D341Med (cell line): ENCODE measurements at regions not wholly inside any gene's neighbourhood (a gene's known extent, or its start where the extent isn't known, plus 50 kb on each side); places are given as distances from the start of the nearest gene placed in this dataset.
"Not testable (repeated sequence)": the region's sequence is repeated elsewhere in the genome, so short reads cannot be mapped to it uniquely, and the experiment has no call there.

Source experiments
- DNase-seq: peaks from one replicate; pipeline ENCODE4 v3.0.0; 2012; ENCODE audit warnings: low spot score

DNA sequence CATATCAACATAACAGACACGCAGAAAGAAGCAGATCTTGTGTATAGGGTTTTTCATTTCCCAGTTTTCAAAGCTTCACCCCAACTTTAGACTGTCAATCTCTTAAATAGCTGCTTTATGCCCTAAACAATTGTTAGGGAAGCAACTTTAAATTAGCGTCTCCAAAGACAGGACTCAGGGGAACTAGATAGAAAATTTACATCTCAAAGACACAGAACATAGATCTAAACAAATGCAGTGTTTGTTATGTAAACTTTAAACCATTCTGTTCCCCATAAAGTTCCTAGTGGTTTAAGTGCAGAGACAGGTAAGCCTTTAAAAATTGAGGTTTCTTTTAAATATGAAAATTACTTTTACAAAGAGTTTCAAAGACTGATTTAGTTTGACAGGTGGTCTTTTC, 379.2 kb upstream of the GHITM start:
- no peak for DNase-seq

DNA sequence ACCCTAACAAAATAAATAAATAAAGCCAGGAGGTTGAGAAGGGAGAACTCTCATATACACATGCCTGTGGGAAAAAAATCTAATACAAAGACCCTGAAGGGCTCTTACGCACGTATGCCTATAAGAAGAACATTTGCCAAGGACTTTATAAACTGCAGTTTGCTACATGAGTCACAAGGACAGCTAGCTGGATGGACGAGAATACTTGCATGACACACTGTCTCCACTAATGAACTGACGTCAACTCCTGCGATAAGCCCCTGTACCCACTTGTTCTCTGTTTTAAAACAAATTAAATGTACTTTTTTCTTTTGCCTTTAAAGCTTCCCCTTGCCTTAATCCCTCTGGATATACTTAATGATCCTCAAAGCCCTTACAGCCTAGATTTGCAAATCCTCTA, 374.6 kb upstream of the GHITM start:
- DNase-seq = no peak

DNA sequence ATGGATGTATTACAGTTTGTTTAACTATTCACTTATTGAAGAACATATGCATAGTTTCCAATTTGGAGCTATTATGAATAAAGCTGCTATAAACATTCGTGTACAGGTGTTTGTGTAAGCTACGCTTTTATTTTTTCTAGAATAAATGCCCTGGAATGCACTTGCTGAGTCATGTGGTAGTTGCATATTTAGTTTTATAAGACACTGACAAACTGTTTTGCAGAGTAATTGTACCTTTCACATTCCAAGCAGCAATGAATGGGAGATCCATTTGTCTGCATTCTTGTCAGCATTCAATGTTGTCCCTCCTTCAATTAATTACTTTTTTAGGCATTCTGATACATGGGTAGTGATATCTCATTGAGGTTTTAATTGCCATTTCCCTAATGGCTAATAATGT, 373.6 kb upstream of the GHITM start:
- no peak for DNase-seq

DNA sequence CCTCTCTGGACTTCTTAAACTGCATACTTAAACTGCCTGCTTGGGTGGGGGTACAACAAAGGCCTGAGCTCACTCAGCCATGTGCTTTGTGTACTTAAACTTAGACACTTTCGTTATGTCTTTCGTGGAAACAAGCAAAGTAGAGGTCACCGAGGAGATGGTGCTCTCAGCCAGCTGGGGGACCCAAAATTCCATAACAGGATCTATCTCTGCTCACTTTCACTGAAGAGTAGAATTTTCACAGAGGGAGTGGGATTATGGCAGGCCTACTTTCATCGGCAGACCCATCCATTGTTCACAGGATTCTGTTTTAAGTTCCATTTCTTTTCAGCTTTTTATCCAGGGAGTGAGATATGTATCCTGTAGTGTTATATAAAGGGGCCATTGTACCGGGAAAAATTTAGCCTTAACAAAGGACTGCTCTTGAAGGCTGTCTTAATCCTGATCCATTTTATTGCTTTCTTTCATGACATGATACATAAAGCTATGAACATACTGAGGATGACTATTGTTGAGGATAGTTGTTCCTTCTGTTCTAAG, 370.0 kb upstream of the GHITM start:
- DNase-seq = no peak

DNA sequence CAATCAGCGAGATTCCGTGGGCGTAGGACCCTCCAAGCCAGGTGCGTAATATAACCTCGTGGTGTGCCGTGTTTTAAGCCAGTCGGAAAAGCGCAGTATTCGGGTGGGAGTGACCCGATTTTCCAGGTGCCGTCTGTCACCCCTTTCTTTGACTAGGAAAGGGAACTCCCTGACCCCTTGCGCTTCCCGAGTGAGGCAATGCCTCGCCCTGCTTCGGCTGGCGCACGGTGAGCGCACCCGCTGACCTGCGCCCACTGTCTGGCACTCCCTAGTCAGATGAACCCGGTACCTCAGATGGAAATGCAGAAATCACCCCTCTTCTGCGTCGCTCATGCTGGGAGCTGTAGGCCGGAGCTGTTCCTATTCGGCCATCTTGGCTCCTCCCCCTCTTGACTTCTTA, 352.6 kb upstream of the GHITM start:
- DNase-seq = not testable (repeated sequence)

DNA sequence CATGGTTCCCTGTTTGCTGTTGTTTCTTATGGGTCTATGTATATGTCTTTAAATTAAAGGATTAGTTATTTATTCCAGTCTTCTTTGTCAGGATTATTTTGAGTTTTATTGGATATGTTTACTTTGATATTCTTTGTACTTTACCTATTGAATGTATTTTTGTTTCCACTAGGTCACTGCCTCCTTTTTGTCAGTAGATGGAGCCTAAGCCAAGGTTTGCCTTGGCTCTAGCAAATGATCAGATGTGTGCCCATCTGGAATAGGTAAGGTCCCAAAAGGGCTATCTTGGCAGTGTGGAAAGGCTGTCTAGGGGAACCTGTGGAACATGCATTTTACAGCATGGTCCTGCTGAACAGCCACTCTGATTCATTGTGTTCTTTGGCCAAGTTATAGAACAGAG, 337.3 kb upstream of the GHITM start:
- no peak for DNase-seq

DNA sequence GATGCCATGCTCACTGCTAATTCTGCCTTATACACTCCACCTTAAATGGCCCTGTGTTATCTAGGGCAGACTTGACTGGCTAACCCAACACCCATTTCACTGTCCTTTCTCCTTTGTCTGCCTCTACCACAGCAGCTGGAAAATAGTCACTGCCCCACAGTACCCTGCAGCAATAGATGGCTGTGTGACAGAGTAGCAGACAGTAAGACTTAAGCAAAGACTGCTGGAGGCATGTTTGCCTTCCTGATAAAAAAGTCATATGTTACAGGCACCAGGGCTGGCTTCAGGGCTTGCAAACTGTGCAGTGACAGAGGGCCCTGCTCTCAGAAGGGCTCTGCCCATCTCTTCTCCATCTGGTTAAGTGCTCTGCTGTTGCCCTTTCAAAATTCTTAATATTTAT, 332.6 kb upstream of the GHITM start:
- no peak for DNase-seq

DNA sequence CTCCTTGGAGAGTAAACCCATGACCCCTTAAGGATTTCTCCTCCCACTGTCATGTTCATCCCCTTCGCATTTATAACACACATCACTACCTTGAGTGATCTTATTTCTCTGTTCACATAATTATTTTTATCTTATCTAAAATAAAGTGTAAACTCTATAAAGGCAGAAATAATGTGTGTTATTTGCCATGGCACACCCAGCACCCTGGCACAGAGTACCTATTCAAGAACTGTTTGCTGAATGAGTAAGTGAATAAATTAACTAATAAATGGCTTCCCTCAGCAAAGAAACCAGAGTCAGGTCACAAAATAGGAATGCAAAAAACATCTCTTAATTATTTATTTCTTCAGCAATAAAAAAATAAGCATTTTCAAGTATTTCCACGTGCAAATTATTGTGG, 330.3 kb upstream of the GHITM start:
- DNase-seq = no peak

DNA sequence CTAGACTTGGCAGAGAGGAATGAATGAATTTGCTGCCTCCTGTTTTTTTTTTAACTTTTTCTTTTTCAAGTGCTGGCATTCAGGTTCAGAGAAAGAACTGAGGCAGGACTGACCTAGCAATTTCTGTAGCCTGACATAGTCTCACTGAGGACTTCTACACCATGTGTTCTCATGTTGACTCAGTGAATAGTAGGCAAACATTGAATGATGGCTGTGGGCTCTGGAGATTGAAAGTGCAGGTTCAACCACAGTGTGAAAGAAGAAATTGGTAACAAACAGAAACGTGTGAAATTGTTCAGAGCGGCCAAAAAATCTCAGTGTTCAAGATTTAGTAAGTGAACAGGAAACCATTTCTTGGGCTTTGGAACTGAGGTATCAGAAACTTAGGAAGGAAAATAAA, 322.4 kb upstream of the GHITM start:
- DNase-seq = no peak

DNA sequence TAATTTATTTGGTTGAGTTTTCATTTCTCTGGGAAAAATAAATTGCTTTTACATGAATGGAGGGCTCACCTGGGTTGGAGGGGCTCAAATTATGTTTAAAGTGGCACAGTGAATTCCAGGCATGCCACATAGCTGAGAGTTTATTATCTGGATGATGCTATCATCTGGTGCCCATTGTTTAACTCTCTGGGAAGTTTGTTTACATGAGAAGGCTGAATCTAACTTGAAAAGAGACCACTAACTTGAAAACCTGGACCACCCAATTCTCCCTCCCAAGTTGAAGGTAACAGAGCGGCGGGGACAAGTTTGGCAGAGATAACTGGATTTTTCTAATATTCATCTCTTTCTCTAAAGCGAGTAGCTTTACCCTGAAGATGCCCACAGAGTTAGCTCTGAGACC, 321.5 kb upstream of the GHITM start:
- DNase-seq = no peak

DNA sequence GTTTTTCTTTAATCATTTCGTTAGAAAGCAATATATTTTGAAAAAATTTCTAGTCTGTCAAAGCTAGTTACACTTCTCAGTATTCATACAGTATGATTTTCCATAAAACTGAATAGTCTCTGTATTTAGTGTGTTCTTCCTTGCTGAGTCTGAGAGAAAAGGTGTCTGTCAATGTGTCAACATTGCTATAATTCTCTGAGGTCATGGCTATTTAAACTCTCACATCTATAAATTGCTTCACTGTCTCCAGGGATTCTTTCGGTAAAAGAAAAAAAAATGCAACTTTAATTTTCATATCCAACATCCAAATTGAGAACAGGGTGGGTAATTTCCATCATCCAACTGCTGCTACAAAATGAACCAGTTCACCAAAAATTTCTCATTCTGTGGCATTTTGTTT, 319.7 kb upstream of the GHITM start:
- no peak for DNase-seq

DNA sequence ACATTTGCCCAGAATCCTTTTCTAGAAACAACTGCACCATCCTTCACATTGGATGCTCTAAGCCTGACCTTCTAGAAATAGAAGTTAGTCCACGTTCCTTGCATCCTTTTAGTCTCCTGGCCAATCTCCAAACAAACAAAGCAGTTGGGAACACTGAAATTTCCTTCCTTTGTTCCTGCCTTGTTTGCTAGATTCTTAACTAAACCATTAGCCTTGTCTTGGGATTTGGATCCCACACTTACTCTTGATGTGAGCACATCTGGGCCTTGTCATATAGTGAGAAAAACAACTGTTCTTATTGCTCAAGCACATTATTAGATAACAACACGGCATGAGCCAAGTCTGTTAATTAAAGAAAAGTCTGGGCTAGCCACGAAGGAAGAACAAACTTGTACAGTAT, 319.3 kb upstream of the GHITM start:
- DNase-seq = no peak

DNA sequence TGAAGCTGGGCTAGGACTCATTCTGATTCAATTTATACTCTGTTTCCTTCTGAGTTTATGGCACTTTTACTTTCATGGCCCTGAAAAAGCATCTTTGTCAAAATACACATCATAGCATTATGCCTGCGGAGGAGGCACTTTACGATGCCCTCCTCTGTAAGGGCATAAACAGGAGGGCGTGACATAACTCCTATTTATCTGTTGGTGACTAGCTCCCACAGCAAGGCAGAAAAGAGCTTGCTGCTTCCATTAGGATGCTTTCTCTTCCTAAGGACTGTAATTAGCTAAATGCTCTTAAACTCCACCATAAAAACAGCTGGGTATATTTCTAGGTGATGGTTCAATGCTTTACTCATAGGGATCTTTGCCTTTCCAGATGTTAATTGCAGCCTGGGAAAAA, 315.2 kb upstream of the GHITM start:
- no peak for DNase-seq

DNA sequence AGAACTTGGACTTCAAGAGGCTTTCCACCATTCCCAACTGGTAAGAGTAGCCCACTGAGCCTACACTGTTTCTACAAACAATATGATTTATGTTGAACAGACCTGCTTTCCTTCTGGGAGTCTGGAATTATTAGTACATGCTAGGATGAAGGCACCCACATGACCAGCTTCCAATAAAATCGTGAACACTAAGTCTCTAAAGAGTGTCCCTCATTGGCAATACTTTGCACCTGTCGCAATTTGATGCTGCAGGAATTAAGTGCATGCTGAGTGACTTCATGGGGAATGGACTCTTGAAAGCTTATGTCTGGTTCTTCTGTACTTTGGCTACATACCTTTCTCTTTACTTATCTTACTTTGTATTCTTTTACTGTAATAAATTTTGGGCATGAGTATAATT, 305.2 kb upstream of the GHITM start:
- DNase-seq = no peak

DNA sequence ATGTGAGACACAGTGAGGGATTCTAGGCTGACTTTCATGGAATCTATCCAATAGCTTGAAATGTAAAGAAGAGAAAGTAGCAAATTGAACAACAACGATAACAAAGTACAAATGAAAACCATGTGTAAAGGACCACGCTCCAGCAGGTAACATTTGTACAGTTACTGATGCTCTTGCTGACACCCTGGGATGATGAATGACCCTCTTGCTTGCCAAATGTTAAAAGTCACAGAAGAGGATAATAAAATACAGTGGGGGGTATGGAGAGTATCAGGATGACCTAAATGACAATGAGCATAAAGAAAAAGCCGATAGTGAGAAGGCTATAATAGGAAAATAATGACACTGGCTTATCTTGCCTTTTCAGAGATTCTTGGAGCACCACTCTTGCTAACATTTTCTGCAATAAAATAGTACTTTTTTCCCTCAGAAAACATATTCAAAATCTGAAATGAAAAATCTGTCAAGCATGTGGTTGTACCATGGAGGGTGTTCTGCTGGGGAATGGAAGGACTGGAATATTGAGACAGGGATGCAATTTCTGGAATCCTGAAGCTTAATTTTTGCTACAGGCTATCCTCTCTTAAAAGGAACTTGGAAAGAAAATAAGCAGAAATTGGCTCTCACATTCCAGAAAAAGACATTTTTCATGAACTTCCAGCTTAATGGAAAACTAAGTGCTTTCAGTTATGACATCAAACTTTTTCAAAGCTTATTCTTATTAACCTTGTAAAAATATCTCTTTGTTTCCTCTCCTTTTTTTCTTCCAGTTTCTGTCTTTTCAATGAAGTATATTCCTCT, 303.2 kb upstream of the GHITM start:
- DNase-seq = no peak

DNA sequence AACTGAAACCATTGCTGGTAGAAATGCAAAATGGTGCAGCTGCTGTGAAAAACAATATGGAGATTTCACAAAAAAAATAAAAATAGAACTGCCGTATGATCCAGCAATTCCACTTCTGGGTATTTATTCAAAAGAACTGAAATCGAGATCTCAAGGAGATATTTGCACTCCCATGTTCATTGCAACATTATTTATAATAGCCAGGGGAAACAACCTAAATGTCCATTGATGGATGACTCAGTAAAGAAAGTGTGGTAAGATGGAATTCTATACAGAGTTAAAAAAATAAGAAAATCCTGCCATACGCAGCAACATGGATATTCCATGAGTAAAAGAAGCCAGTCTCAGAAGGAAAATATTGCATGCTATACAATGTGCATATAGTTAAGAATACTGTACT, 290.6 kb upstream of the GHITM start:
- no peak for DNase-seq

DNA sequence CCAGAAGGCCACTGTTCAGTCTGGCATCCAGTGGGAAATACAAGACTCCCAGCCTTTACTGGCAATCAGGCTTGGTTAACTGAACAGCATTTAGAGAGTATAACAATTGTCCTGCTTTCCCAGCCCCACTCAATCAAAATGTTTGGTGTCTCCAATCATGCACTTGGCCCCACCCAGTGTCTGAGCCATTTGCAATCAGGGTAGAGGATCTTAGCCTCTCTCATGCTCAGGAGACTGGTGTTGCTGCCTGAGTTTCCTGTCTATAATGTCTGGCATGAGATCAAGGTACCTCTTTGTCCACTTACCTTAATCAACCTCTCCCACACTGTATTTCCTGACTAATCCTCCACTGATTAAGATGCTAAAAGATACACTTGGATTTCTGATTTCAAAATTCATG, 290.2 kb upstream of the GHITM start:
- no peak for DNase-seq

DNA sequence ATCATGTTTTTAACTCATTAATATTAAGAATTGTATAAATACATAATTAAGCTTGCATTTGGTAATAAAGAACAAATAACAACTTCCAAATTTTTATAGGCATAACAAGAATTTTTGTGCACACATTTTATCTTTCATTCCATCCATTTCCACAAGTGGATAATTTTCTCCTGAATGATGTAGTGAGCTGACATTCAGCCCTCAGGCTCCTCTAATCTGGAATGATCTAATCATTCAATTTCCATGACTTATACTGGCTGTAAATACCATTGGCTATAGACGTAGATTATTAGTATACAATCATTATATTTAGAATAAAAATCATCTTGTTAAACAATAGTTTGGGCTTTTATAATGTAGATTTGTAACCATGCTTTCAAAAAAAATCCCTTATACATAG, 287.2 kb upstream of the GHITM start:
- no peak for DNase-seq

DNA sequence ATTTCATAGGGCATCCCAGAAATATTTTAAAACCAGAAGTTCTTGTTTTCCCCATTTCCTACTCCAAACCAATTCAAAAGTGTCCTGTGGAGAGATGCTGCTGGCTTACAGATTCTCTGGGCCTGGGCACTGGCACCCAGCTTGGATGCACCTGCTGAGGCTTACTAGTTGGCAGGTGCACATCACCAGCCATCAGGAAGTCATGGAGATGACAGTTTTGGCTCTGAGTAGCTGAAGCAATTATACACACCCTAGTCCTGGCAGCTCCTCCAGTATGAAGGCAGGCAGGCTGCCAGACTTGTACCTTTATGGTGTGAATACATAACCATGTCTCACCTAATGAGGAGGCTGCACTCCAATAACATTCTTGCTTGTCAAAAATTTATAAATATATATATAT, 276.6 kb upstream of the GHITM start:
- DNase-seq = no peak

DNA sequence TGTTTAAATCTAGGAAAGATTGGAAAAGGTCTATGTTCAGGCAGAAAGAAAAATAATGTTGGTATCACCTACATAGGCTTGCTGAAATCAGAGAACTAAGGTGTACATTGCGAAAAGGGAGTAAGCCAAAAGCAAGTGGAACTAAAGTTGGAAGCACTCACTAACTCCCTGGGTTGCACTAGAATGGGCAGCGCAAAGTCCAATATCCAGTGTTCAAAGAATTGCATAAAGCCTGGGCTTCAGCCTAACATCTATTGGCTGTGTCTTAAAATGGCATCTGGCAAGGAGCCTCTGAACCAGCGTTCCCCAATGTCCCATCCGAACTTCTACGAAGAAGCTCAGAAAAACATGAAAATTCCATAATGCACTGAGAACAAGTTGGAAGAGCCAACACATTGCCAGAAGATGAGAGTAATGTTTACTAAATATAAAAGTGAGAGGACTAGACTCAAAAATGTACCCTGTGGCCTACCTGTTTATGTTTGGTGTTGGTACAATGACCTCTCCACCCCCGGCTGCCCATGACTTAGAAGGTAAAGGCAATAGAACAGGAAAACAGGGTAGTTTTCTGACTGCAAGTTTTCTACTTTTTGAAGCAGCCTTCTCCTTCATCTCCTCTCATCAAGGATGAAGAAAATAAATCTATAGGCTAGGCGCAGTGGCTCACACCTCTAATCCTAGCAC, 275.9 kb upstream of the GHITM start:
- no peak for DNase-seq

DNA sequence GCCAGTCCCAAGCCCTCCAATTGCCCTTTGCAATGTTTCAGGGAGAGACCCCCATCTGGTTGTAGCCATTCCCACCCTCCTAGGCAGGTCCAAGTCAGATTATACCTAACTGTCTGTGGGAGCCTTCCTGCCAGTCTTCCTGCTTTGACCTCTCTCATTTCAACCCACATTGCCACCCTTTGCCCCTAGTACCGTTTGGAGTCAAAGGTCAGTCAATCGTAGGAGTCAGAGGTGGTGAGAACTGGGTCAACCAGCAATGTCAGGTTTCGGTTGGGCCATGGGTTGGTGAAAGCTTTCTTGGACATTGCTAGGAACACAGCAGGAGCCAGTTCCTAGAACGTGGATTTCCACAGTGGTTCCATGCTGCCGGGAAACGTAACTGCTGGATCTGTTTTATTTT, 269.4 kb upstream of the GHITM start:
- DNase-seq = no peak

DNA sequence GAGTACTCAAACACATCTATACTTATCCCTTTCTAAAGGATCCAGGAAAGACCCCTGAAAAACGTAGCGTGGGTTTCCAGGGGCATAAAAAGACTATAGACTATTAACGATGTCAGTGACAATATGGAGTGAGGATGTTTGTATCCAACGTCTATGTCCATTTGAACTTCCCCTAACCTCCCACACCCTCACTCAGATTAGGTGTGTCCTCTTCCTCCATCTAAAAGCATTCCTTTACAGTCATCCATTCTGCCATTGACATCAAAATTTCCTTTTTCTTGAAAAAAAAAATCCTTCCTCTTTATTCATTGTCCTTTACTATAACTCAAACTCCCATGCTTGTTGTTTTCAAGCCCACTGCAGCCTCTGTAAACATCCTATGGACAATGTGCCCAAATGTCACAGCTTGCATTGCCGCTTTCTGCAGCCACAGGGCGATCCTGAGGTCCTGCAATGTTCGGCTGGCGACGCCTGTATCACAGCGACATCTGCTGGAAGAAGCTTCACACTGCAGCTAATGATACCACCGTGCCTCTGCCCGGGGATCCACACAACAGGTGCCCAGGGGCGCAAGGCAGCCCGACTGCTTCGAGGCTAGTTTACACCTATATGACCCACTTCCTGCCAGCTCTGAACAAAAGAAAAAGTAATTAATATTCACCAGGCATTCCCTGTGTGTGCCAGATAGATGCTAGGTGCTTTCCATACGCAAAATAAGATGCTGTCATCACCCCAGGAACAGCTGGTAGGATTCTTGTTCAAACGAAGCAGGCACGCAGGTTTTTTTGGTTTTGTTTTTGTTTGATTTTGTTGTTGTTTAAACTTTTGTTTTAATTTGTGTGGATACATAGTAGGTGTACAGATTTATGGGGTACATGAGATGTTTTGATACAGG, 267.9 kb upstream of the GHITM start:
- peak; percentile 81 for DNase-seq
